MM.1S (cell line): ENCODE measurements at regions not wholly inside any gene's neighbourhood (a gene's known extent, or its start where the extent isn't known, plus 50 kb on each side); places are given as distances from the start of the nearest gene placed in this dataset.
A peak's percentile ranks its signal among the peaks of the same experiment; 100 is the strongest.
"Not testable (repeated sequence)": the region's sequence is repeated elsewhere in the genome, so short reads cannot be mapped to it uniquely, and the experiment has no call there.

Experiments used
- DNase-seq: peaks from one replicate; pipeline ENCODE4 v3.0.0-alpha.2; 2015
- H2AFZ ChIP-seq: fragments of 300-600 bp; sonication (generic); 2 replicates; pipeline ENCODE4 v1.6.0; 2016; ENCODE audit warnings: antibody characterized with exemption, low read length
- H3F3A ChIP-seq: fragments of 300-600 bp; sonication (generic); 2 replicates; pipeline ENCODE4 v1.6.1; 2016; ENCODE audit warnings: mild to moderate bottlenecking, antibody characterized with exemption, low read length, moderate library complexity, mixed read lengths; ENCODE audit not compliant: insufficient read depth
- H3K27ac ChIP-seq: fragments of 300-600 bp; sonication (generic); 2 replicates; pipeline ENCODE4 v1.5.1; 2016; ENCODE audit warnings: mild to moderate bottlenecking, low read length
- H3K27me3 ChIP-seq: fragments of 300-600 bp; sonication (generic); replicated peaks from 2 replicates; pipeline ENCODE4 v1.6.0; 2016; ENCODE audit warnings: low read length; ENCODE audit not compliant: insufficient read depth
- H3K36me3 ChIP-seq: fragments of 300-600 bp; sonication (generic); replicated peaks from 2 replicates; pipeline ENCODE4 v1.6.1; 2016; ENCODE audit warnings: mild to moderate bottlenecking, low read length, mixed read lengths; ENCODE audit not compliant: insufficient read depth
- H3K4me1 ChIP-seq: fragments of 300-600 bp; sonication (generic); 2 replicates; pipeline ENCODE4 v1.6.1; 2016; ENCODE audit warnings: low read length, mixed read lengths
- H3K4me2 ChIP-seq: fragments of 300-600 bp; sonication (generic); 2 replicates; pipeline ENCODE4 v1.6.0; 2016; ENCODE audit warnings: low read depth, low read length
- H3K4me3 ChIP-seq: fragments of 300-600 bp; sonication (generic); 2 replicates; pipeline ENCODE4 v1.5.1; 2016; ENCODE audit warnings: low read length, mixed read lengths
- H3K79me2 ChIP-seq: fragments of 300-600 bp; sonication (generic); 2 replicates; pipeline ENCODE4 v1.6.1; 2016; ENCODE audit warnings: mixed run types, low read length, mixed read lengths
- H3K9ac ChIP-seq: fragments of 300-600 bp; sonication (generic); 2 replicates; pipeline ENCODE4 v1.6.1; 2016; ENCODE audit warnings: low read length, mixed read lengths
- H3K9me2 ChIP-seq: fragments of 300-600 bp; sonication (generic); replicated peaks from 2 replicates; pipeline ENCODE4 v1.6.1; 2016; ENCODE audit warnings: mild to moderate bottlenecking, low read length, mixed read lengths; ENCODE audit not compliant: insufficient read depth
- H3K9me3 ChIP-seq: fragments of 300-600 bp; sonication (generic); replicated peaks from 2 replicates; pipeline ENCODE4 v1.6.1; 2016; ENCODE audit warnings: mild to moderate bottlenecking, low read length, mixed read lengths; ENCODE audit not compliant: insufficient read depth
- H4K20me1 ChIP-seq: fragments of 300-600 bp; sonication (generic); 2 replicates; pipeline ENCODE4 v1.6.1; 2016; ENCODE audit warnings: mild to moderate bottlenecking, low read length, moderate library complexity, mixed read lengths; ENCODE audit not compliant: insufficient read depth
- EZH2 ChIP-seq: fragments of 300-600 bp; sonication (generic); optimal IDR thresholded peaks from 2 replicates; pipeline ENCODE3; 2017; ENCODE audit warnings: low read depth, mild to moderate bottlenecking, antibody characterized with exemption, low read length, mixed read lengths
- EZH2phosphoT487 ChIP-seq: fragments of 300-600 bp; sonication (generic); IDR thresholded peaks from 2 replicates; pipeline ENCODE4 v1.6.1; 2018; ENCODE audit warnings: antibody characterized with exemption, low read length
- TF ChIP-seq, protein P1 (sequence below): fragments of 300-600 bp; sonication (generic); IDR thresholded peaks from 2 replicates; pipeline ENCODE4 v1.5.1; 2016; ENCODE audit warnings: antibody characterized with exemption, low read length, mixed read lengths

DNA sequence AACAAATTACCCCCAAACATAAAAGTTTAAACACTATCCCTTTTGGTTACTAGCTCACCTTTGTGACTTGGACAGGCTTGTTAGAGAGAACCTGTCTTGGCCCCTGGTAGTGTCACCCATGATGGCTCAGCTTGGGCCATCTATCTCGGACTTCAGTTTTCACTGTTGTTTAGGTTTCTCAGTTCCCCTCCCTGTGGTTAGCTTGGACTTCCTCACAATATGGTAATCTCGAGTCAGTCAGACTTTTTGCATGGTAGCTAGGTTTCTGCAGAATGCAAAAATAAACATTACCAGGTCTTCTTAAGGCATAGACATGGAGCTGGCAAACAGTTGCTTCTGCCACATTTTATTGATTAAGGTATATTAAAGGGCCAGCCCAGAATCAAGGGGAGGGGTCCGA, 324.3 kb upstream of the RORB start:
- Histone ChIP-seq H3K27me3 (peaks cover 40% of the 10 kb centered on the region), H3K79me2 (no peaks in the 10 kb centered on the region), H3K36me3 (no peaks in the 10 kb centered on the region), H2AFZ (no peak overlapping the region), H3K9ac (no peak overlapping the region), H3K4me3 (no peak overlapping the region), H3K27ac (peak overlapping the region; percentile 20; the same call in 1 of the 2 replicates), H3F3A (no peaks in the 10 kb centered on the region; the same call in 1 of the 2 replicates), H3K4me1 (0 out of 2 replicates have a peak, but pooled peaks cover 11% of the 10 kb centered on the region), H4K20me1 (no peaks in the 10 kb centered on the region), H3K9me3 (no peaks in the 10 kb centered on the region), H3K4me2 (peak overlapping the region; percentile 51), H3K9me2 (no peaks in the 10 kb centered on the region)
- TF ChIP-seq EZH2phosphoT487: no peak
- no peak for TF ChIP-seq EZH2
- TF ChIP-seq, protein P1, sequence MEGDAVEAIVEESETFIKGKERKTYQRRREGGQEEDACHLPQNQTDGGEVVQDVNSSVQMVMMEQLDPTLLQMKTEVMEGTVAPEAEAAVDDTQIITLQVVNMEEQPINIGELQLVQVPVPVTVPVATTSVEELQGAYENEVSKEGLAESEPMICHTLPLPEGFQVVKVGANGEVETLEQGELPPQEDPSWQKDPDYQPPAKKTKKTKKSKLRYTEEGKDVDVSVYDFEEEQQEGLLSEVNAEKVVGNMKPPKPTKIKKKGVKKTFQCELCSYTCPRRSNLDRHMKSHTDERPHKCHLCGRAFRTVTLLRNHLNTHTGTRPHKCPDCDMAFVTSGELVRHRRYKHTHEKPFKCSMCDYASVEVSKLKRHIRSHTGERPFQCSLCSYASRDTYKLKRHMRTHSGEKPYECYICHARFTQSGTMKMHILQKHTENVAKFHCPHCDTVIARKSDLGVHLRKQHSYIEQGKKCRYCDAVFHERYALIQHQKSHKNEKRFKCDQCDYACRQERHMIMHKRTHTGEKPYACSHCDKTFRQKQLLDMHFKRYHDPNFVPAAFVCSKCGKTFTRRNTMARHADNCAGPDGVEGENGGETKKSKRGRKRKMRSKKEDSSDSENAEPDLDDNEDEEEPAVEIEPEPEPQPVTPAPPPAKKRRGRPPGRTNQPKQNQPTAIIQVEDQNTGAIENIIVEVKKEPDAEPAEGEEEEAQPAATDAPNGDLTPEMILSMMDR: no peak
- peak; percentile 70 for DNase-seq

DNA sequence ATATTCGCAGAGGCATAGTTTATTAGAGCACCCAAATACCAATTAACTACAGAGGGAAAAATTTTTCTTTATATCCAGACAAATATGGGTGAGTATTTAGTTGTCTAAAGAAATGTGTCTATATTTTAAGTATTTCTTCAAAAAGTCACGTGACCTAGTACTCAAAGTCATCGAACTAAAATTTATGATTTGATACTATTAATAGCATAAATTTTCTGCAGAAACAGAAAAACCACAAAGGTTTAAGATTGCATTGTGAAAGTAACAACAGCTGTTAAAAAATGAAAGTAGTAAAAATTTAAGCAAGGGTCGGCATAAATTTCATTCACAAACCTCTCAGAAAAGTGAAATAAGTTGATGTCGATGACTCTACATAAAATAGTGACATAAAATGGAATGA, 323.9 kb upstream of the RORB start:
- Histone ChIP-seq H3K9me3 (no peaks in the 10 kb centered on the region), H3K4me3 (0 out of 2 replicates have a peak overlapping the region, but pooled peaks have one; percentile 17), H2AFZ (no peak overlapping the region), H3F3A (no peaks in the 10 kb centered on the region; the same call in 1 of the 2 replicates), H3K9me2 (no peaks in the 10 kb centered on the region), H3K4me1 (0 out of 2 replicates have a peak, but pooled peaks cover 11% of the 10 kb centered on the region), H3K27ac (peak overlapping the region; percentile 20; the same call in 1 of the 2 replicates), H3K27me3 (peaks cover 40% of the 10 kb centered on the region), H3K9ac (no peak overlapping the region), H4K20me1 (no peaks in the 10 kb centered on the region), H3K4me2 (peak overlapping the region; percentile 51), H3K36me3 (no peaks in the 10 kb centered on the region), H3K79me2 (no peaks in the 10 kb centered on the region)
- TF ChIP-seq EZH2 (no peak), EZH2phosphoT487 (no peak)
- TF ChIP-seq, protein P1: no peak
- peak; percentile 40 for DNase-seq

DNA sequence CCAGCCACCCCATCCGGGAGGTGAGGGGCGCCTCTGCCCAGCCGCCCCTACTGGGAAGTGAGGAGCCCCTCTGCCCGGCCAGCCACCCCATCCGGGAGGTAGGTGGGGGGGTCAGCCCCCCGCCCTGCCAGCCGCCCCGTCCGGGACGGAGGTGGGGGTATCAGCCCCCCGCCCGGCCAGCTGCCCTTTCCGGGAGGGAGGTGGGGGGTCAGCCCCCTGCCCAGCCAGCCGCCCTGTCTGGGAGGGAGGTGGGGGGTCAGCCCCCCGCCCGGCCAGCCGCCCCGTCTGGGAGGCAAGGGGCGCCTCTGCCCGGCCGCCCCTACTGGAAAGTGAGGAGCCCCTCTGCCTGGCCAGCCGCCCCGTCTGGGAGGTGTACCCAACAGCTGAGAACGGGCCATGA, 299.4 kb upstream of the RORB start:
- not testable (repeated sequence) for H3K27me3 ChIP-seq, H3K9me3 ChIP-seq, H3K4me2 ChIP-seq, H3K9ac ChIP-seq, H3F3A ChIP-seq, H3K79me2 ChIP-seq, H3K9me2 ChIP-seq, H3K27ac ChIP-seq, H3K36me3 ChIP-seq, H3K4me1 ChIP-seq, H4K20me1 ChIP-seq, H3K4me3 ChIP-seq, DNase-seq, H2AFZ ChIP-seq

- no peak for DNase-seq
- H3K4me3 ChIP-seq: no peak overlapping the region
- no peak overlapping the region for H3K27ac ChIP-seq
Measured at GRCh38 chr9:74205056-74205455, 292.1 kb upstream of the RORB start.

More at GRCh38 chr9:74205056-74205455, 292.1 kb upstream of the RORB start:
- H3K79me2 ChIP-seq: no peaks in the 10 kb centered on the region
- no peak overlapping the region for H3K4me2 ChIP-seq
- H3K27me3 ChIP-seq: no peaks in the 10 kb centered on the region
- TF ChIP-seq, protein P1: no peak
- TF ChIP-seq EZH2: no peak
- TF ChIP-seq EZH2phosphoT487: no peak
- no peak overlapping the region for H2AFZ ChIP-seq
- H3K9me3 ChIP-seq: no peaks in the 10 kb centered on the region
- no peak overlapping the region for H3K9ac ChIP-seq
- no peaks in the 10 kb centered on the region for H3K9me2 ChIP-seq
- H3K36me3 ChIP-seq: no peaks in the 10 kb centered on the region
- H3K4me1 ChIP-seq: no peaks in the 10 kb centered on the region
- no peaks in the 10 kb centered on the region for H3F3A ChIP-seq
- H4K20me1 ChIP-seq: no peaks in the 10 kb centered on the region
